GM23248 (cell line): ENCODE measurements at regions not wholly inside any gene's neighbourhood (a gene's known extent, or its start where the extent isn't known, plus 50 kb on each side); places are given as distances from the start of the nearest gene placed in this dataset.

Experiments
- DNase-seq: peaks from one replicate; pipeline ENCODE4 v3.0.0-alpha.2; 2015
- H2AFZ ChIP-seq: fragments of 200-600 bp; sonication (generic); 2 replicates; pipeline ENCODE4 v1.6.1; 2016; ENCODE audit warnings: antibody characterized with exemption
- H3F3A ChIP-seq: fragments of 200-600 bp; sonication (generic); 2 replicates; pipeline ENCODE4 v1.6.1; 2016; ENCODE audit warnings: mild to moderate bottlenecking, antibody characterized with exemption, mixed run types; ENCODE audit not compliant: insufficient read depth
- H3K27ac ChIP-seq: fragments of 200-600 bp; sonication (generic); 2 replicates; pipeline ENCODE4 v1.5.1; 2016; ENCODE audit warnings: mild to moderate bottlenecking
- H3K27me3 ChIP-seq: fragments of 200-600 bp; sonication (generic); replicated peaks from 2 replicates; pipeline ENCODE4 v1.6.1; 2016; ENCODE audit warnings: mild to moderate bottlenecking; ENCODE audit not compliant: insufficient read depth
- H3K36me3 ChIP-seq: fragments of 200-600 bp; sonication (generic); 2 replicates; pipeline ENCODE4 v1.6.1; 2016; ENCODE audit warnings: low read depth, mild to moderate bottlenecking
- H3K4me1 ChIP-seq: fragments of 200-600 bp; sonication (generic); 2 replicates; pipeline ENCODE4 v1.6.1; 2016; ENCODE audit warnings: mild to moderate bottlenecking; ENCODE audit not compliant: insufficient read depth
- H3K4me2 ChIP-seq: fragments of 200-600 bp; sonication (generic); one replicate; pipeline ENCODE4 v1.6.1; 2016; ENCODE audit warnings: mild to moderate bottlenecking; ENCODE audit not compliant: unreplicated experiment
- H3K4me3 ChIP-seq: fragments of 200-600 bp; sonication (generic); 2 replicates; pipeline ENCODE4 v1.5.1; 2016; ENCODE audit warnings: mild to moderate bottlenecking
- H3K79me2 ChIP-seq: fragments of 200-600 bp; sonication (generic); 2 replicates; pipeline ENCODE4 v1.6.1; 2016; ENCODE audit warnings: mild to moderate bottlenecking; ENCODE audit not compliant: insufficient read depth
- H3K9ac ChIP-seq: fragments of 200-600 bp; sonication (generic); 2 replicates; pipeline ENCODE4 v1.6.1; 2016; ENCODE audit warnings: mild to moderate bottlenecking
- H3K9me2 ChIP-seq: fragments of 200-600 bp; sonication (generic); 2 replicates; pipeline ENCODE4 v1.6.1; 2016; ENCODE audit warnings: mixed run types, mild to moderate bottlenecking, moderate library complexity; ENCODE audit not compliant: insufficient read depth
- H3K9me3 ChIP-seq: fragments of 200-600 bp; sonication (generic); one replicate; pipeline ENCODE4 v1.6.1; 2017; ENCODE audit warnings: low read depth
- H4K20me1 ChIP-seq: fragments of 200-600 bp; sonication (generic); 2 replicates; pipeline ENCODE4 v1.6.0; 2016; ENCODE audit not compliant: insufficient read depth
- EZH2 ChIP-seq: fragments of 200-600 bp; sonication (generic); IDR thresholded peaks from 2 replicates; pipeline ENCODE4 v1.6.1; 2018; ENCODE audit warnings: antibody characterized with exemption, mild to moderate bottlenecking; ENCODE audit not compliant: insufficient read depth, poor library complexity, severe bottlenecking
- EZH2phosphoT487 ChIP-seq: fragments of 200-600 bp; sonication (generic); IDR thresholded peaks from 2 replicates; pipeline ENCODE4 v1.6.1; 2018; ENCODE audit warnings: antibody characterized with exemption, moderate library complexity, mild to moderate bottlenecking, low read depth; ENCODE audit not compliant: insufficient read depth
- WGBS, 2 experiments: methylation state at CpG; one replicate each; pipeline ENCODE4 v1.1.6; 2015 to 2017; ENCODE audit warnings: low lambda C conversion rate in 2 of 2, low coverage in 1 of 2; ENCODE audit errors: missing lambda C conversion rate in 2 of 2; 5-methylcytosine and 5-hydroxymethylcytosine counted together
- in situ Hi-C: fragments of 300-500 bp; cut with MboI; formaldehyde crosslinking; loops from 2 replicates; pipeline ENCODE4 v1.15.0; 2020

DNA sequence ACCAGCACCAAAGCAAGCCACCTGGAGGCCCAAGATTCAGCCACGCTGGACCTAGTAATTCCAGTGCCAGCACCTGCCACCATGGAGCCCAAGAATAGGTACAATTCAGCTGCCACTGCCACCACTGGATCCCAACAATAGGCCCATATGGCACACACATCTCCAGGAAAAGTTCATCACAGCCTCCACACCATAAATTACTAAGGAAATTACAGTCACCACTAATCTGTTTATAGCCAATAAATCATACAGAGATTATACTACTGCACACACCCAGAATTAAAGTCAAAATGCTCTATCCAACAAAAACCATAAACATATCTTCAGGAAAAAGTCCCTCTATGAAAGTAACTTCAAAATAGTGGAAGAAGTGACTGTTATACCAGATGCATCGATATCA is 242.8 kb downstream of the SPATA31D1 start:
- no peaks in the 10 kb centered on the region for H3K4me1 ChIP-seq
- TF ChIP-seq EZH2 (no peak), EZH2phosphoT487 (no peak)
- no peak overlapping the region for H3K9ac ChIP-seq
- no peak overlapping the region for H3K4me2 ChIP-seq
- H3K9me3 ChIP-seq: no peaks in the 10 kb centered on the region
- H3K27ac ChIP-seq: no peak overlapping the region
- no peaks in the 10 kb centered on the region; the same call in 1 of the 2 replicates for H3K27me3 ChIP-seq
- H4K20me1 ChIP-seq: no peaks in the 10 kb centered on the region
- no peak overlapping the region for H2AFZ ChIP-seq
- H3F3A ChIP-seq: no peaks in the 10 kb centered on the region
- no peak for DNase-seq
- WGBS, 2 experiments: 35 to 42% methylated on average over 2 of the region's 2 CpGs
- H3K4me3 ChIP-seq: no peak overlapping the region
- H3K79me2 ChIP-seq: no peaks in the 10 kb centered on the region
- in situ Hi-C loops: no loop called here
- no peaks in the 10 kb centered on the region for H3K9me2 ChIP-seq
- H3K36me3 ChIP-seq: no peaks in the 10 kb centered on the region

DNA sequence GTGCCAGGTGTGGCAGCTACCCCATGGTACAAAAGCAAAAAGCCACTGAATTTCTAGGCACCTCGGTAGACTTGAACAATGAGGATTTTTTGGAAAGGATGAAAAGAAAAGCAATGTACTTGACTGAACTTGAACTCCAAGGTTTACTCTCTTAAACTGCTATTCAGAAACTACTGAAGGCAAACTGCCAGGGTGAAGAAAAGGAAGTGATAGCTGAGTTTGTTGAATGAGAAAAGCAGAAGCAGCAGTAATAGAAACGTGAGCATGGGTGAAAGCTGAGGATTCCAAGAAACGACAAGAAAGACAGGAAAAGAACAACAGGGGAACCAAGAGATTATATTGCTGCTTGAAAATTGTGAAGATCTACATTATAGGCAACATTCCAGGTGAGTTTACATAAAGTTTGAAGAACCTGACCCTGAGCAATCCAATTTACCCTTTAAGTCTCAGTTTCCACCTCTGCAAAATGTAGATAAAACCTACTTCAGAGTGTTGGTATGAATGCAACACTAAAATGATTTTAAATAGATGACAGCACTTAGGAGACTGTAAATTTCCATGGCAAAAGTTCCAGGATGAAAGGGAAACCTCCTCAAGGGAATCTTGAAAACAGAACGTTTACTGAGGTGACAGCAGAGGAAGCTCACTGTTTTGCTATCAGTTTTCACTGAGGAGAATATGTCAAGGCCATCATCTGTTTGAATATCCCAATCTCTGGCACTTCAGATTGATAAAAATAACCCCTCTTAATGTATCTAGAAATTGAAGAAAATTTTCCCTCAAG is 245.8 kb downstream of the SPATA31D1 start:
- no peaks in the 10 kb centered on the region for H3K79me2 ChIP-seq
- H3K27me3 ChIP-seq: no peaks in the 10 kb centered on the region
- H2AFZ ChIP-seq: no peak overlapping the region
- H3K4me1 ChIP-seq: no peaks in the 10 kb centered on the region
- 24 to 27% methylated on average over 4 of the region's 4 CpGs for WGBS, 2 experiments
- H3F3A ChIP-seq: no peaks in the 10 kb centered on the region
- H3K9me3 ChIP-seq: no peaks in the 10 kb centered on the region
- DNase-seq: no peak
- no peak overlapping the region for H3K4me2 ChIP-seq
- H3K9me2 ChIP-seq: no peaks in the 10 kb centered on the region
- no peaks in the 10 kb centered on the region for H4K20me1 ChIP-seq
- in situ Hi-C loops: no loop called here
- no peak overlapping the region for H3K27ac ChIP-seq
- no peak overlapping the region for H3K9ac ChIP-seq
- H3K4me3 ChIP-seq: no peak overlapping the region
- TF ChIP-seq EZH2: no peak
- no peak for TF ChIP-seq EZH2phosphoT487
- no peaks in the 10 kb centered on the region for H3K36me3 ChIP-seq

DNA sequence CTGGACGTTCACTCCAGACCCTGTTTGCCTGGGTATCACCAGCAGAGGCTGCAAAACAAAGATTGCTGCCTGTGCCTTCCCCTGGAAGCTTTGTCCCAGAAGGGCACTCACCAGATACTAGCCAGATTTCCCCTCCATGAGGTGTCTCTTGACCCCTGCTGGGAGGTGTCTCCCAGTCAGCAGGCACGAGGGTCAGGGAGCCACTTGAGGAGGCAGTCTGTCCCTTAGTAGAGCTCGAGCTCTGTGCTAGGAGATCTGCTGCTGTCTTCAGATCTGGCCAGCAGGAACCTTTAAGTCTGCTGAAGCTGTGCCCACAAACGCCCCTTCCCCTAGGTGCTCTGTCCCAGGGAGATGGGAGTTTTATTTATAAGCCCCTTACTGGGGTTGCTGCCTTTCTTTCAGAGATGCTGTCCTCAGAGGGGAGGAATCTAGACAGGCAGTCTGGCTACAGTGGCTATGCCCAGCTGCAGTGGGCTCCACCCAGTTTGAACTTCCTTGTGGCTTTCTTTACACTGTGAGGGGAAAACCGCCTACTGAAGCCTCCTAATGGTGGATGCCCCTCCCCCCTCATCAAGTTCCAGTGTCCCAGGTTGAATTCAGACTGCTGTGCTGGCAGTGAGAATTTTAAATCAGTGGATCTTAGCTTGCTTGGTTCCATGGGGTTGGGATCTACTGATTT is 253.9 kb downstream of the SPATA31D1 start:
- Histone ChIP-seq H3K4me3 (no peak overlapping the region), H3K27ac (no peak overlapping the region), H3K9me3 (no peaks in the 10 kb centered on the region), H3F3A (no peaks in the 10 kb centered on the region), H3K9ac (no peak overlapping the region), H3K27me3 (no peaks in the 10 kb centered on the region), H3K4me2 (no peak overlapping the region), H3K79me2 (no peaks in the 10 kb centered on the region), H4K20me1 (no peaks in the 10 kb centered on the region), H2AFZ (no peak overlapping the region), H3K36me3 (no peaks in the 10 kb centered on the region), H3K9me2 (no peaks in the 10 kb centered on the region), H3K4me1 (no peaks in the 10 kb centered on the region)
- DNase-seq: no peak
- no peak for TF ChIP-seq EZH2
- TF ChIP-seq EZH2phosphoT487: no peak
- 29 to 36% methylated on average over 5 of the region's 5 CpGs for WGBS, 2 experiments
- in situ Hi-C loops: no loop called here

DNA sequence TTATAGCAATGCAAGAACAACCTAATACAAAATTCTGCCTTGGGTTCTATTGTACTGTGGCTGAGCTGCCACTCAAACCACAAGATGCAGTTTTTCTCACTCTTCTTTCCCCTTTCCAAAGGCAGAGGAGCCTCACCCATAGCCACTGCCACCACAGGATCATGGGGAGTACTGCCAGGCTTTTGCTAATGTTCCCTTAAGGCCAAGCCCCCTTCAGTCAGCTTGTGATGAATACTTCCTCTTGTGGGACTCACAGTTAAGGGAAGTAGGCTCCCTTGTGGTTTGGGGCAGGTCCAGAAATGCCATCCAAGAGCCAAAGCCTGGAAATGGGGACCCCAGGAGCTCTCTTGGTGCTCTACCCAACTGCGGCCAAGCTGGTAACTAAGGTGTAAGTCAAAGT is 258.7 kb downstream of the SPATA31D1 start:
- Histone ChIP-seq H3K4me1 (no peaks in the 10 kb centered on the region), H3K9me3 (no peaks in the 10 kb centered on the region), H3K27ac (no peak overlapping the region), H3K27me3 (no peaks in the 10 kb centered on the region), H3K36me3 (no peaks in the 10 kb centered on the region), H3K9ac (no peak overlapping the region), H3K4me2 (no peak overlapping the region), H3K79me2 (no peaks in the 10 kb centered on the region), H2AFZ (no peak overlapping the region), H3K4me3 (no peak overlapping the region), H3F3A (no peaks in the 10 kb centered on the region), H4K20me1 (no peaks in the 10 kb centered on the region), H3K9me2 (no peaks in the 10 kb centered on the region)
- no peak for DNase-seq
- WGBS, 2 experiments: 90 to 96% methylated on average over 1 of the region's 1 CpG
- TF ChIP-seq EZH2 (no peak), EZH2phosphoT487 (no peak)
- in situ Hi-C loops: no loop called here
